Lower leg skin (tissue), 3 donors: ENCODE measurements at regions not wholly inside any gene's neighbourhood (a gene's known extent, or its start where the extent isn't known, plus 50 kb on each side); places are given as distances from the start of the nearest gene placed in this dataset.

Experiments
- CTCF ChIP-seq, 3 donors: fragments of 450-650 bp; IDR thresholded peaks; one replicate each; pipeline ENCODE4 v1.5.1; 2016; ENCODE audit warnings: antibody characterized with exemption in 3 of 3, mild to moderate bottlenecking in 3 of 3, moderate library complexity in 2 of 3
- POLR2A ChIP-seq, 2 donors: fragments of 450-650 bp; IDR thresholded peaks; one replicate each; pipeline ENCODE4 v1.6.1; 2016 to 2017; ENCODE audit warnings: antibody characterized with exemption in 2 of 2, mild to moderate bottlenecking in 1 of 2, moderate library complexity in 1 of 2

GRCh38 chr5:42887097-42887496 is 75.4 kb upstream of the SELENOP start:
- no peak for TF ChIP-seq CTCF (IDR thresholded peaks at IDR 0.05)
- no peak for TF ChIP-seq POLR2A (IDR thresholded peaks at IDR 0.05)
